Islet of Langerhans (tissue), 1 donor: ENCODE measurements at regions not wholly inside any gene's neighbourhood (a gene's known extent, or its start where the extent isn't known, plus 50 kb on each side); places are given as distances from the start of the nearest gene placed in this dataset.
"Not testable (repeated sequence)": the region's sequence is repeated elsewhere in the genome, so short reads cannot be mapped to it uniquely, and the experiment has no call there.

Source experiments
- FAIRE-seq: peaks from one replicate; lab custom pipeline; 2011; peaks lifted over from hg19 to GRCh38; lab: Jason Lieb, UNC

DNA sequence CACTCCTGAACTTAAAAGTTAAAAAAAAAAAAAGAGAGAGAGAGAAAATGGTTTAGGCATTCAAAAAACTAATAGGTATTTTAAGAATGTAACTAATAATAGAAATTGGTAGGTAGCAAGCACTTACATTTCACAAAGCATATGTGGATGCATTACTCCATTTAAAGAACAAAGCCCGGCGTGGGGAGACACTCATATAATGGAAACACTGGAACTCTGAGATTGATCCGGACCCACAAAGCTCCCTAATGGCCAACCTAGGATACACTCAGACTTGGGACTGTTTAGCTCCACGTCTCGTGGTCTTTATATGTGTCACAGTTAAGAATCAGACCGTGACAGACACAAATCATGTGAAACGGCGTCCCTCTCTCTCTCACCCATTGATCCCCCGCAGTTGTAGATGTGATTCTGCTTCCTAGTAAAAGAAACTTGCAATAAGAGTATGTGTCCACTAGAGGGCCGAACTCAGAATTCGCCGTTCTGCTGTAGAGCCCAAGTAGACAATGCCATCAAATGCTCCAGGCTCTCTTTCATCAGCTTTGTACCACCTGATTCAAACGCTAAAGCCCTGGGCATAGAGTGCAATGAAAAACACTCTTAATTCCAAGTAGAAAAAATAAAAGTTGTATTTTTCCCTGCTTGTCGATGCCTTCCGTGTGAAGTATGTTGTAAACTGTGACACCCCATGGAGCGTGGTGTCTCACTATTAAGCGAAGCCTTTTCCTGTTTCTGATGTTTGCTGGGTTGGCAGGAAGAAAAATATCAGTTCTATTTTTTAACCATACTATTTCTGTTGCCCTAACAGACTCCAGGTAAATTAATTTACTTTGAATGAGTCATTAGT lies 429.0 kb upstream of the MTPN start:
- FAIRE-seq: peak; percentile 91

DNA sequence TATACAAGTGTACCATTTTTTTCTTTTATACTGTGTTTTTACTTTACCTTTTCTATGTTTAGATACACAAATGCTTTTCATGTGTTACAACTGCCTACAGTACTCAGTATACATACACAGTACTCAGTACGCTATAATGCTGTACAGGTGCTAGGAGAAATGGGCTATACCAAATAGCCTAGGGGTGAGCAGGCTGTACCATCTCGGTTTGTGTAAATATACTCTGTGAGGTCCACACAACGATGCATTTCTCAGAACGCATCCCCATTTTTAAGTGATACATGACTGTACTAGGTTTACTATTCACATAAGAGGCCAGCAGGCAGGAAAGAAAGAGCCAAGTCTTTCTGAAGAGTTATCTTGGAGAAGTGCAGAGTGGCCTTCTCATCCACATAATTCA lies 426.4 kb upstream of the MTPN start:
- FAIRE-seq: no peak

GRCh38 chr7:136400877-136401276 lies 423.7 kb upstream of the MTPN start:
- FAIRE-seq: no peak

DNA sequence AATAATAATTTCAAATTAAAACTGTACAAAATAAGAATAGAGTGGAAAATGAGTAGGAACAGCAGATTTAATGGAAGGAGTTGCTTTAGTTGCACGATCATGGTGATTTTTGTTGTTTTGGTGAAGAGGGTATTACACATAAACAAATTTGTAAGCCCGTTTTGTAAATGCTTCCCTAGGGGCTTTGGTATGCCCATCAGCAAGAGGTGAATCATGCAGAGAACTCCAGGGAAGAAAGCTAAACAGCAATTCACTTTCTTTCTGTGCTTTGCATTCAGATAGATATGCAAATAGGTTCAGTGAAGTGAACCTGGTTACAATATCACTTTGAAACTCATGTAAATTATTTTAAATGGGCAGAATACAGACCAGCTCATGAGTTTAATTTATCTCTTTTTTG lies 422.2 kb upstream of the MTPN start:
- FAIRE-seq: no peak

DNA sequence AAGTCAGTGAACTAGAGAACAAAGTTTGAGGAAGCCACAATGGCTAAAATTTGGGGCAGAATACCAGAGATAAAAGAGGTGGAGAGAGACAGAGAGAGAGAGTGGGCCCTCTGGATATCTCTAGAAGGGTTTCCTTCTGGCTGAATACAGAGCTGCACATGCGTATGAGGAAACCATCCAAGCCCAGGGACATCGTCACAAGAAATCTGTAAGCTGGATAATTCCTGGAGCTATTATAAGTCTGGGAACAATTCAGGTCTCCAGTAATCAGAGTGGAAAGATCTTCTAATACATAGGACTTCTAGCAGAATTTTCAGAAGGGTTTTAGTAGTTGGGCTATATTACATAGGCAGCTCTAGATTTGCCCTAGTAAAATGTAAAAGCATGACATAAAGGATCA lies 415.7 kb upstream of the MTPN start:
- FAIRE-seq: no peak

DNA sequence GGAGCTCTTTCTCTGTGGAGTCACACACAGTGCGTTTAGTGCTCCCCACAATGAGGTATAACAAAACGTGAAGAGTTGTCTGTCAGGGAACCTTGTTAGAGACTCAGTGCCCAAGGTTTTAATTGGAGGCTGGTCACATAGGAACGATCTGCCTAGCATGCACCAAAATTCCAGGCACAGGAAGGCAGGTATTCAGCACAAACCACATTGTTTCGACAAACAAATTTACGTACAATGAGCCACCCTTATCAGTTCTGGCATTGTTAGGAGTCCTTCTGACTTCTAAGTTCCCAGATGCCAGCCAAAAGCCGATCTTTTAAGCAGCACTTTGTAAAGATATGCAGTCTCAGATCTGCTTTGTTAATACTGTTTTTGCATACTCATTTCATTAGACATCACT lies 414.2 kb upstream of the MTPN start:
- FAIRE-seq: no peak

GRCh38 chr7:136389933-136390332 lies 412.8 kb upstream of the MTPN start:
- no peak for FAIRE-seq

- no peak for FAIRE-seq
These were observed 409.7 kb upstream of the MTPN start for GRCh38 chr7:136386876-136387275.

GRCh38 chr7:136371409-136371808 lies 394.2 kb upstream of the MTPN start:
- not testable (repeated sequence) for FAIRE-seq

- FAIRE-seq: no peak
These were observed 393.0 kb upstream of the MTPN start for GRCh38 chr7:136370137-136370536.

GRCh38 chr7:136369225-136369624 lies 392.1 kb upstream of the MTPN start:
- no peak for FAIRE-seq

- no peak for FAIRE-seq
These were observed 382.3 kb upstream of the MTPN start for GRCh38 chr7:136359333-136359903.

GRCh38 chr7:136353287-136353686 lies 376.1 kb upstream of the MTPN start:
- peak; percentile 5 for FAIRE-seq

- no peak for FAIRE-seq
These were observed 371.5 kb upstream of the MTPN start for GRCh38 chr7:136348542-136349192.

GRCh38 chr7:136348142-136348541 lies 371.0 kb upstream of the MTPN start:
- no peak for FAIRE-seq

DNA sequence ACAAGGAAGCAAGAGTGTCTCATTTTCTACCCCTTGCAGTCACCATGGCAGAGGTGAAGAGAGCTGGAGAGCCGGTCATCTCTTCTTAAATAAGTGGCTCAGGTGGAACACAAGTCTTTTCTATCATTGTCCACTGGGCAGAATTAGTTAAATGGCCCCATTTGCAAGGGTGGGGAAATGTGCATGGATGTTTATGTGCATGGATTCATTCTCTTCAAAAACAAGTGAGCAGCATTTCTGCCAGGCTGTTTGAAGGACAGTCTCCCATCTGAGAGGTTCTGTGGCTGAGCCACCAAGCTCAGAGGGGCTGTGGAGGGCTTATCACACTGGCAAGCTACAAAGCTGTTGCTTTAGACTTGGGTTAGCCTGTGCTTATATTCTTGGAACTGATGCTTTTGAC lies 370.3 kb upstream of the MTPN start:
- FAIRE-seq: no peak

DNA sequence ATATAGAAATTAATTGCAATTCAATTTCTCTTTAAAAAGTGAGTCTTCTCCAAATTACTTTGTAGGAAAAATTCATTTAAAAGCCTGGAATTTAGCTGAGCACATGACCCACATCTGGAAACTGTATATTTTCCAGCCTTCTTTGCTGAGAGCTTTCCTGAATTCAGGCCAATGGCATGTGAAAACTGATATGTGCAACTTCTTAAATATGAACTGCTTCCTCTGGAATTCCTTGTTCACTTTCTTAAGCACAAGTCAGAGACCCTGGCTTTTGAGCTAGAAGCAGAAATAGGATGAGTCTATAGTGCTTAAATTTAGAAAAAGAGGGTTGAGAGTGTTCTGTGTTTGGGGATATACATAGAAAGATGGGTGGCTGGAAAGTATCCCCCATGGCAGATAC lies 365.1 kb upstream of the MTPN start:
- FAIRE-seq: no peak

DNA sequence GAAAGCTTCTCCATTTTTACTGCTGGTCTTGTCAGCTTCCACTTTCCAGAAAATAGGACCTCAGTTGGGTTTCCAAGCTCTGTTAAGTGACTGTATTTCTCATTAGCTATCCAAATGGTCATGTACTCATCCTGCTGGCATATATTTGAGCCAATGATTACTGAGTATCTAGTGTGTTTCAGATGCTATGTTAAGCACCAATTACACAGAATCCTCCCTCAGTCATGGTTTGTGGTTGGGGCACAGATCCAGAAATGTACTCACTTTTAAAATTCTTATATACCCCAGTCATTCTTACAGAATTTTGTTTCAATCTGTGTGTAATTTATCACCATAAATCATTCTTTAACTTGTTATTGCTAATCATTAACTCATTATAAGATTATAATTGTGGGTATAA lies 362.3 kb upstream of the MTPN start:
- FAIRE-seq: no peak

- FAIRE-seq: peak; percentile 98
These were observed 359.8 kb upstream of the MTPN start for GRCh38 chr7:136336932-136337331.

DNA sequence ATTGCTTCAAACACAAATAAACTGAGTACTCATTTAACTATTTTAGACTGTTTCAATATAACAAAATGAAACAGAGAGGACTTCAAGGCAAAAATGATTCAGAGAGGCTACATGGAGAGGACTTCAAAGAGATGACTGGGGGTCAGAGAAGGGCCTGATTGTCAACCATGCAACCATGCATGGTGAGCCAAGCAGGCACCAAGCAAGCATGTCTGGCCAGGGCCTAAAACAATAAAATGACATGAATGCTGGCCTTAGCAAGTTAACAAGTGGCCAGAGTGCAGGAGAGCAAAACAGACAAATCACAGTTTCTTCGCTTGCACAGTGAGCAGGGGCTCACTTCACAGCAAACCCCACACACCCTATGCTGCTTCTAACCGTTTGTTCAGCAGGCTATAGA lies 356.5 kb upstream of the MTPN start:
- no peak for FAIRE-seq

GRCh38 chr7:136326045-136326609 lies 349.0 kb upstream of the MTPN start:
- no peak for FAIRE-seq

DNA sequence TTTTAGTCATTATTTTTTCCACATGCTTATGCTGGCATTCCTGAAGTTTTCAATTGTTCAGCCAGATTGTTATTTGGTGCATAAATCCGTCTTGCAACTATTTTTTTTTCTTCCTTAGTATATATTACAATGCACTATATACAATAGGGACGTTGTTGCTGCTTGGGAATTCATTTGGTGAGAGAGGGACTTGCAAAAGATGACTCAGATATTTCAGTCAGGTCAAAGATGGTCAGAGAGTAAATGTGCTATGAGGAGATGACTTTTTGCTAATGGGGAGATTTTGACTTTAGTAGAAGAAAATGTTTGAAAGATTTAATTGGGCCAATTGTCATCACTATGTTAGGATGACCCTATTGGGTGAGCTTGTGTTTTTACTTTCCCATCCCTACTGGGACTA lies 348.4 kb upstream of the MTPN start:
- no peak for FAIRE-seq

DNA sequence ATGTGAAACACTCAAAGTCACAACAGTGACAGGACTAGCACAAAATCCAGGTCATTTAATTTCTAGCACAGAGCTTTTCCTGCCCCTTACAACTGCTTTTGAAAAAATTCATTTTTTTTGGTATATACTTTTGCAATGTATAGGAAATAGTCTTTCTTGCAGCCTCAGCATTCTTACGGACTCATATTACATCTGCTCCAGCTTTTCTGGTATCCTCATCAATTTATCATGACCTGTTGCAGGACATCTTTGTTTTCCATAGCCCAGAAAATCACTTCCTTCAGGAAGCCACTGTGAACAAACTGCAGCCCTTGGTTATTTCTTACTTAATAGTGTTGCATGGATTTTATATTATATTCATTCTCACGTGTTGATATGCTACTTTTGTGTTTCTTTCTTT lies 347.9 kb upstream of the MTPN start:
- FAIRE-seq: no peak
